ENCODE measurements at regions not wholly inside any gene's neighbourhood (a gene's known extent, or its start where the extent isn't known, plus 50 kb on each side); places are given as distances from the start of the nearest gene placed in this dataset.

- CTCF ChIA-PET: no interaction called here
- no peak overlapping the region for H3K27ac Mint-ChIP-seq
- DNase-seq: no peak
- no peak overlapping the region for H3K4me3 Mint-ChIP-seq
- H3K27me3 Mint-ChIP-seq: peaks cover 33% of the 10 kb centered on the region
- H3K36me3 Mint-ChIP-seq: no peaks in the 10 kb centered on the region
- H3K4me1 Mint-ChIP-seq: no peaks in the 10 kb centered on the region
- no peaks in the 10 kb centered on the region for H3K9me3 Mint-ChIP-seq
Observed at GRCh38 chr17:79519601-79520000, 91.2 kb downstream of the RBFOX3 start.

DNA sequence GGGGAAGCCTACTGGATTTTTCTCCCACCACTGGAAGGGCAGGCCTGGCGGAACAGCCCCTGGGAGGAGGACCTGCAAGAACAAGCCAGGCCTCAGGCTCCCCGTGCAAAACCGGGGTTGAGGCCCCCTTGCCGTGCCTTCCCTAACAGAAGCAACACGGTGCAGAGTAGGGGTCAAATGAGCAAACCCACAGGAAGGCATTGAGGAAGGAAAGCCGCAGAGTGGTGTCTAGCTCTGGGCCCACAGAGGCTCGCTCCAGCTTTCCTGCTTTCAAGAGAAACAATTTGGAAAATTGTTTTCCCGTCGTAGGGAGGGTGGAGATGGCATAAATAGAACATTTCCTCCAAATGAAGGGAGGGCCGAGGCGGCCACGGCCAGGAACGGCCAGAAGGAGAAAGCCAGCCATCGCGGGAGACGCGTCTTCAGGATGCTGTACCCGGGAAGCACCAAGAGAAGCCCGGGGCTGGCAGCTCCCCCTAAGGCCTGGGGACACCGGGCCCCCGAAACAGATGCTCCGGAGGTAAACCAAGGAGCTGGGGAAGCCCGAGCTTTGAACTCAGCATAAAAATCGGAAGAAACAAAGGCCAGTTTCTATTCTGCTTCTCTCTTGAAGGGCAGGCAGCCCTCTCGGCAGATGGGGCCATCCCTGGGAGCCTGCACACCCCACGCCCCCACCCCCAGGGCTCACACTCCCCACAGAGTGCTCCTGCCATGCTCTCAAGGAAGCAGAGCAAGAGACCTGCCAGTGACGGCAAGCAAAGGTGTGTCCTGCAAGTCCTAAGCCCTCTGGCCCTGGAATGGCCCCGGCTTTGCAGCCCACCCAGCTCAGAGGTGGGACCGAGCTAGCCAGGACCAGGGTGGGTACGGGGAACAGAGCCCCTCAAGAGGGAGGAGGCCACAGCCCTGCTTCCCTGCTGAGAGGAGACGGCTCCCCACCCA lies 92.0 kb downstream of the RBFOX3 start:
- H3K4me1 Mint-ChIP-seq: no peaks in the 10 kb centered on the region
- no peak overlapping the region for H3K27ac Mint-ChIP-seq
- H3K4me3 Mint-ChIP-seq: no peak overlapping the region
- no peak for DNase-seq
- CTCF ChIA-PET: no interaction called here
- H3K27me3 Mint-ChIP-seq: peaks cover 33% of the 10 kb centered on the region
- H3K9me3 Mint-ChIP-seq: no peaks in the 10 kb centered on the region
- no peaks in the 10 kb centered on the region for H3K36me3 Mint-ChIP-seq

DNA sequence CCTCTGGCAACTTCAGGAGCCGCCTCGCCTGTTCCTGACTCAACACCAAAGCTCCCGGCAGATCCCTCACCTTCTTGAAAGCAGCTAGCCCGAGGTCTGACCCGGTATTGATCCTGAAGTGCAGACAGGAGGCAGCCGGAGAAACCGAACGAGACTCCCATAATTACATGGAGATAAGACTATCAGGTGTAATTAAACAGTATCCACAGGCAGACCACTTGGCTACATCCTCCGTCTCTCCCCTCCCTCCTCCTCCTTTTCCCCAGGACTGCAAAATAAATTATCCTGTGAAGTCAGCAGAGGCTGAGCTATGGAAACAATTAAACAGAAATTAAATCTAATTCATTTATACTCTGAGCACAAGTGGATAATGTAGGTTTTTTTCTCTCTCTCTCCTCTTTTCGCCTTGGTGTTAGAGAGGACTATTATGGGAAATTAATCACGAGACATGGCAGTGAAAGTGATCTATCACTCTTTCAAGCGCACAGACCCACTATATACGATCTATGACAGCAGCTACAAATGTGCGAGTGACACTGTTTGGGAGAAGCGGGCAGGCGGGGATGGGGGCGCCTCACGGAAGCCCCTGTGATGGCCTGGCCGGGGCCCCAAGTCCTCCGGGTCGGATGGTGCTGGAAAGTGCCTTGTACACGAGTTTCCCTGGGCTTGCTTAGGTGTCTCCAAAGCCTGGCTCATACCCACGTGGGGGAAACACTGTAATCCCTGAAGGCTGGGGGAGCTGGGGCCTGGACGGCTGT lies 92.8 kb downstream of the RBFOX3 start:
- Mint-ChIP-seq H3K27ac (no peak overlapping the region), H3K27me3 (peaks cover 29% of the 10 kb centered on the region), H3K4me1 (no peaks in the 10 kb centered on the region), H3K4me3 (no peak overlapping the region), H3K36me3 (no peaks in the 10 kb centered on the region), H3K9me3 (peaks cover 1% of the 10 kb centered on the region)
- CTCF ChIA-PET: no interaction called here
- no peak for DNase-seq

DNA sequence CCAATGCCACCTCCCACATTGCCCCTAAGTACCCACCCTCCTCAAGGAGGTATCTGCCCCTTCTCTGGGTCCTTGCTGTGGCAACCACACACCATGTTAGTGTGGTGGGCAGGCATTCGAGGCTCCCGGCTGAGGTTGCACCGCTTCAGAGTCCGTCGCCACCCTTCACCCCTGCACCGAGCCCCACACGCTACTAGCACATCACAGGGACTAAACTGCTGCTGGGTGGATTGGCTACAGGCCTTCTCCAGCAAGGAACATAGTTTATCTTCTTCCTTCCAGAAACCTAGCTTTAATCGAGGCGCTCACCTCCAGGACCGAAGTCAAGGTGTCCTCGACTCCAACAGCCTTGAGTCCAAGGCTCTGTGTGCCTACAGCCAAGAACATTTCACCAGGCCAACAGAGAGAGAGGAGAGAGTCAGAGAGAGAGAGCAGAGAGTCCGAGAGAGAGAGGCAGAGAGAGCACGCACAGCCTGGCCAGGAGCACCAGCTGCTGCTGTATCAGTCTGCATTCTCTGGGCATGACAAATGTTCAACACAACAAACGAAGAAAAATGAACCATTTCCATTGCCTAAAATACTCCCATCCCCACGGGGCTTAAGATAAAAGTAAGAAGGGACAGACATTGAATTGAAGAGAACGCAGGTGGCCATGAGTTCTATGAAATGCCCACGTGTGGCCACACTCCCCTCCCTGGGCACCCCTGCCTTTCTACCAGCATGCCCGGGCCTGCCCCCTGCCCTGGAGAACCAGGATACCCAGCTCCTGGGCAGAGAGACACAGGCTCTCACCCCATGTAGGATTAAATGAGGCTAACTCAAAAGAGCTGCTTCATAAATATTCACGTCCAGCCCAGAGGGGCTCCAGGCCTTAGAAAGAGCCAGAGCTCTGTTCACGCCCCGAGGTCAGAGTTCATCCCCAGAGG lies 94.9 kb downstream of the RBFOX3 start:
- CTCF ChIA-PET: no interaction called here
- H3K4me3 Mint-ChIP-seq: no peak overlapping the region
- no peak for DNase-seq
- no peaks in the 10 kb centered on the region for H3K36me3 Mint-ChIP-seq
- H3K27me3 Mint-ChIP-seq: peaks cover 29% of the 10 kb centered on the region
- peaks cover 8% of the 10 kb centered on the region for H3K9me3 Mint-ChIP-seq
- H3K4me1 Mint-ChIP-seq: no peaks in the 10 kb centered on the region
- no peak overlapping the region for H3K27ac Mint-ChIP-seq

GRCh38 chr17:79515110-79515509 lies 95.7 kb downstream of the RBFOX3 start:
- peaks cover 8% of the 10 kb centered on the region for H3K9me3 Mint-ChIP-seq
- no peak for DNase-seq
- no peaks in the 10 kb centered on the region for H3K4me1 Mint-ChIP-seq
- no peaks in the 10 kb centered on the region for H3K36me3 Mint-ChIP-seq
- peaks cover 29% of the 10 kb centered on the region for H3K27me3 Mint-ChIP-seq
- CTCF ChIA-PET: no interaction called here
- H3K27ac Mint-ChIP-seq: no peak overlapping the region
- no peak overlapping the region for H3K4me3 Mint-ChIP-seq

DNA sequence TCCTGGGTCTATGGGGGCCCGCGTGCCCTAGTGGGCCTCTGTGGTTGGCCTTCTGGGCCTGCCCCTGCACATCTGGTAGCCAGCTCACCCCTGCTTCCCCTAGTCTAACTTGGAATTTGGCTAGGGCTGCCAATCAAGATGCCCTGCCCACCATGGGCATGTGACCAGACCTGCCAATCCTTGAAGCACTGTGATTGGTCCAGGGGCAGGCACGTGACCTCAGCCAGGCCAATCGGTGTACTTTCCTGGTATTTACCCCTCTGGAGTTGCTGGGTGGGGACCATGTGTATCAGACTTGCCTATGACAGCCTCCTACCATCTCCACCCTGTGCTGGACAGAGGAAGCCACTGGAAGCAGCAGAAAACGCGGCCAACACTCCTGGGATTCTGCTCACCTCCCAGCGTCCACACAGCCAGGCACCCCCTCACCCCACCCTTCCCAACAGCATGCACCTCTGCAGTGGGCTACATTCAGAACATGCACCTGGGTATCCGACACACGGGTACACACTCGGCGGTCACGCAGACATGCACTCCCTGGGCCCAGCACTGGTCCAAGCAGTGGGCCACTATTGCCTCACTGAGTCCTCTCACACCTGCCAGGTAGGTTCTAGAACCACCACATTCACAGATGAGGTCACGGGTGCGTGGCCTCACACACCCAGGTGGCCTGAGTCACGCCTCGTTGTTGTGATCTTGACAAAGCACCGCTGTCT lies 96.9 kb downstream of the RBFOX3 start:
- Mint-ChIP-seq H3K36me3 (no peaks in the 10 kb centered on the region), H3K4me3 (no peak overlapping the region), H3K9me3 (peaks cover 8% of the 10 kb centered on the region), H3K4me1 (no peaks in the 10 kb centered on the region), H3K27me3 (peaks cover 23% of the 10 kb centered on the region), H3K27ac (no peak overlapping the region)
- CTCF ChIA-PET: no interaction called here
- DNase-seq: no peak

- DNase-seq: no peak
- Mint-ChIP-seq H3K9me3 (peaks cover 8% of the 10 kb centered on the region), H3K27ac (no peak overlapping the region), H3K36me3 (no peaks in the 10 kb centered on the region), H3K4me1 (no peaks in the 10 kb centered on the region), H3K4me3 (no peak overlapping the region), H3K27me3 (peaks cover 15% of the 10 kb centered on the region)
- CTCF ChIA-PET: no interaction called here
Observed at GRCh38 chr17:79513206-79513605, 97.6 kb downstream of the RBFOX3 start.

DNA sequence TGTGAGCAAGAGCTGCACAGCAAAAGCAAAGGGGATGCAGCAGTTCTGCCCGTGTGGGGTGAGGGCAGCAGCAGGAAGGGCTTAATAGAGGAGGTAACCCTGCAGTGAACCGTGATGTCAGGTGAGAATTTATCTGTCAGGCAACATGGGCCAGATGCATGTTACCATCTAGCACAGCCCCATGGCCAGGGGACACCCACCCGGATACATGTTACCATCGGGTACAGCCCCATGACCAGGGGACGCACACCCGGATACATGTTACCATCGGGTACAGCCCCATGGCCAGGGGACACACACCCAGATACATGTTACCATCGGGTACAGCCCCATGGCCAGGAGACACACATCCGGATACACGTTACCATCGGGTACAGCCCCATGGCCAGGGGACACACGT lies 99.4 kb downstream of the RBFOX3 start:
- Mint-ChIP-seq H3K36me3 (no peaks in the 10 kb centered on the region), H3K4me3 (no peak overlapping the region), H3K9me3 (peaks cover 8% of the 10 kb centered on the region), H3K4me1 (no peaks in the 10 kb centered on the region), H3K27me3 (peaks cover 9% of the 10 kb centered on the region), H3K27ac (no peak overlapping the region)
- DNase-seq: no peak
- CTCF ChIA-PET: no interaction called here

DNA sequence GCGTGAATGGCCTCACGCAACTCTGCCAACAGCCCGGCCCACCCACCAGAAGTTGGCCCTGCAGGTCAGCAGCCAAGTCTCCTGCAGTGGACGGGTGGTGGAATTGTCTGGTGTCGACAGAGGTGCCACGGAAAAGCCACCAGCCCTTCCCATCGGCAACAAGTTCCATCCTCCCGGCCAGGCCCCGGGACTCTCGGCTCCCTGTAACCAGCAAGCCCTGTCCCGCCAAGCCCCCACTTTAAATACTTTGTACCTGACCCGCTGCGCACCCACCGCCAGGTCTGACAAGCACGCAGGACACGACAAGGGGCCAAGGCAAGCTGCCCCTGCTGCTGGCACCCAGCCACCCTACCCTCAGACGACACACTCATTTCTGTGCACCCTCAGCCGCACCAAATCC lies 100.8 kb downstream of the RBFOX3 start:
- Mint-ChIP-seq H3K36me3 (no peaks in the 10 kb centered on the region), H3K9me3 (peaks cover 8% of the 10 kb centered on the region), H3K27ac (no peak overlapping the region), H3K4me1 (no peaks in the 10 kb centered on the region), H3K4me3 (no peak overlapping the region), H3K27me3 (peaks cover 4% of the 10 kb centered on the region)
- CTCF ChIA-PET: no interaction called here
- DNase-seq: no peak

GRCh38 chr17:79509490-79509889 lies 101.4 kb downstream of the RBFOX3 start:
- H3K4me1 Mint-ChIP-seq: no peaks in the 10 kb centered on the region
- H3K9me3 Mint-ChIP-seq: peaks cover 8% of the 10 kb centered on the region
- no peaks in the 10 kb centered on the region for H3K36me3 Mint-ChIP-seq
- H3K27ac Mint-ChIP-seq: no peak overlapping the region
- no peak overlapping the region for H3K4me3 Mint-ChIP-seq
- H3K27me3 Mint-ChIP-seq: no peaks in the 10 kb centered on the region
- DNase-seq: no peak
- CTCF ChIA-PET: no interaction called here

- CTCF ChIA-PET: no interaction called here
Observed at GRCh38 chr17:79509008-79509407, 101.8 kb downstream of the RBFOX3 start.

DNA sequence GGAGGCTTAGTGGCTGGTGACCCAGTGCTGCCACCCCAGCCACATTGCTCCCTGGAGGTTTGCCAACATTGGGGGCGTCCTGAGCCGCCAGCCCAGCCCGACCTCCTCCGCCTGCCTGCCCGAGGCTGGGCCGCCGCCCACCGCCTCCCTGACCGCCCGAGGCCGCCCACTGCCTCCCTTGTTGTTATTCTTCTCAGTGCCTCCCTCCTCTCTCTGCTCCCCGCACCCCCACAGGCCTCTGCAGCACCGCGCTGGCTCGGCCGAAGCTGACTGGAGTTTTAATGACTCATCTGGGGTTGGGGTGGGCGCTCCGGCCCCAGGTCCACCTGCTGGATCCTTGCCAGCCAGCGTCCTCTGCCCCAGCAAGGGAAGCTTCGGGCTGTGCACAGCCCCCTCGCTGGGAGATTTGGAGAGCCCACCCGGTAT lies 102.5 kb downstream of the RBFOX3 start:
- H3K4me3 Mint-ChIP-seq: no peak overlapping the region
- no peaks in the 10 kb centered on the region for H3K4me1 Mint-ChIP-seq
- no peak for DNase-seq
- no peaks in the 10 kb centered on the region for H3K36me3 Mint-ChIP-seq
- H3K27me3 Mint-ChIP-seq: peaks cover 4% of the 10 kb centered on the region
- no peak overlapping the region for H3K27ac Mint-ChIP-seq
- H3K9me3 Mint-ChIP-seq: peaks cover 8% of the 10 kb centered on the region
- CTCF ChIA-PET: no interaction called here

More at GRCh38 chr17:79509008-79509407, 101.8 kb downstream of the RBFOX3 start:
- Mint-ChIP-seq H3K9me3 (peaks cover 8% of the 10 kb centered on the region), H3K4me1 (no peaks in the 10 kb centered on the region), H3K27ac (no peak overlapping the region), H3K4me3 (no peak overlapping the region), H3K27me3 (peaks cover 4% of the 10 kb centered on the region), H3K36me3 (no peaks in the 10 kb centered on the region)
- no peak for DNase-seq

- Mint-ChIP-seq H3K27ac (no peak overlapping the region), H3K4me3 (no peak overlapping the region), H3K4me1 (no peaks in the 10 kb centered on the region), H3K27me3 (peaks cover 8% of the 10 kb centered on the region), H3K9me3 (peaks cover 5% of the 10 kb centered on the region), H3K36me3 (no peaks in the 10 kb centered on the region)
- CTCF ChIA-PET: interaction anchor here (0.6 kb wide), 1 partner anchor 210 kb away, joined by 3 read pairs; no protein-coding TSS in a partner anchor
- DNase-seq: no peak
Observed at GRCh38 chr17:79506955-79507354, 103.9 kb downstream of the RBFOX3 start.
